ENCODE measurements at regions not wholly inside any gene's neighbourhood (a gene's known extent, or its start where the extent isn't known, plus 50 kb on each side); places are given as distances from the start of the nearest gene placed in this dataset.
A peak's percentile ranks its signal among the peaks of the same experiment; 100 is the strongest.
"Not testable (repeated sequence)": the region's sequence is repeated elsewhere in the genome, so short reads cannot be mapped to it uniquely, and the experiment has no call there.

DNA sequence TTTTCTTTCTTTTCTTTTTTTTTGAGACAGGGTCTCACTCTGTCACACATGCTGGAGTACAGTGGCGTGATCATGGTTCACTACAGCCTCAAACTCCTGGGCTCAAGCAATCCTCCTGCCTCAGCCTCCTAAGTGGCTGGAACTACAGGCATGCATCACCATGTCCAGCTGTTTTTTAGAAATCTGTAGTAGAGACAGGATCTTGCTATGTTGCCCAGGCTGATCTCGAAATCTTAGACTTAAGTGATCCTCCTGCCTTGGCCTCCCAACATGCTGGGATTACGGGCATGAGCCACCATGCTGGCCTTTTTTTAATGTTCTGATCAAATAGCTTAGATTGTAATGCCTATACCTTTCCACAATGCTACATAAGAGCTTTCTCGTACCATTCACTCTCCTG, 107.0 kb upstream of the KCTD7 start:
- DNase-seq (peak in 1 of 3 donors; percentile 1), ATAC-seq (no peak)
- H3K4me1 ChIP-seq (ENCODE audit: control insufficient read depth, insufficient read depth, low read length), result no peaks in the 10 kb centered on the region
- no peaks in the 10 kb centered on the region for H3K9me3 ChIP-seq (ENCODE audit: control insufficient read depth, low read length)
- WGBS, result 90% methylated on average over 4 of the region's 4 CpGs
- H3K27me3 ChIP-seq (ENCODE audit: control insufficient read depth, insufficient read depth), result no peaks in the 10 kb centered on the region
- intact Hi-C loops (cut with DNase I), result no loop called here
- no peak overlapping the region for H3K4me3 ChIP-seq (ENCODE audit: low read length)
- no peak overlapping the region for H3K27ac ChIP-seq (ENCODE audit: low read length)

DNA sequence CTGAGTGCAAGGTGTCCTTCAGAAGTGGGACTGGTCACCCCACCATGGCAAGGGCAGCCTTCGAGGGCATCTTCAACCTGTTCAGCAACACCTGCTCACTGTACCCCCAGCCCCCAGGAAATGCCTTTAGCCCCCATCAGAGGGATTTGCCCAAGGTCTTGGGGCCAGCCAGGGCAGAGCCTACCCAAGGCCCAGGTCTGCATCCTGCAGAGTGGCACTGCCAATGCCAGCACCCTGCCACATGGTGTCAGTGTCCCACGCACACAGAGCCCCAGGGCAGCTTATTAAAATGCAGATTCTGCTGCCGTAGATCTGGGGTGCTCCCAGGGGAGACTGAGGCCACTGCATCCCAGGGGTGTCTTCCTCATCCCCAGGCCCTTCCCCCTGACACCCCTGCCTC, 106.2 kb upstream of the KCTD7 start:
- intact Hi-C loops (cut with DNase I), result no loop called here
- peak in 1 of 3 donors; percentile 46 for DNase-seq
- WGBS, result 51% methylated on average over 3 of the region's 3 CpGs
- no peak overlapping the region for H3K27ac ChIP-seq (ENCODE audit: low read length)
- no peaks in the 10 kb centered on the region for H3K4me1 ChIP-seq (ENCODE audit: control insufficient read depth, insufficient read depth, low read length)
- H3K9me3 ChIP-seq (ENCODE audit: control insufficient read depth, low read length), result no peaks in the 10 kb centered on the region
- H3K27me3 ChIP-seq (ENCODE audit: control insufficient read depth, insufficient read depth), result no peaks in the 10 kb centered on the region
- no peak overlapping the region for H3K4me3 ChIP-seq (ENCODE audit: low read length)
- ATAC-seq, result peak; percentile 30 to 40

DNA sequence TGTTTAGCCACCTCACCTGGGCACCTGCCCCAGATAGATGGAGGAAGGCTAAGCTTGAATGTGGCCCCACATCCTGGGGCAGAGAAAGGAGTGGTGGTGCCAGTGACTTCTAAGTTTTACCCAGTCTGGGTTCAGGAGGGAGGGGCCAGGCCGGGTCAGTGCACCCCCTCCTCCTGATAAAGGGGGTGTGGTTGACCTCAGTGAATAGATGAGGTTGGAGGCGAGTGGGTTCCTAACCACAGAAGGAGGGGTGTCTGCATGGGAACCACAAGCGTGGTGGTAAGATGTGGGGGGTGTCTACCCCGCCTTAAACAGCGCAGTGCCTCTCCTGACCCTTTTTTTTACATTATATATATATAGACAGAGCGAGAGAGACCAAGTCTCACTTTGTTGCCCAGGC, 105.3 kb upstream of the KCTD7 start:
- intact Hi-C loops (cut with DNase I), result no loop called here
- Histone ChIP-seq H3K4me1 (ENCODE audit: control insufficient read depth, insufficient read depth, low read length) (no peaks in the 10 kb centered on the region), H3K4me3 (ENCODE audit: low read length) (no peak overlapping the region), H3K27ac (ENCODE audit: low read length) (no peak overlapping the region), H3K9me3 (ENCODE audit: control insufficient read depth, low read length) (no peaks in the 10 kb centered on the region), H3K27me3 (ENCODE audit: control insufficient read depth, insufficient read depth) (no peaks in the 10 kb centered on the region)
- DNase-seq, result peak in 1 of 3 donors; percentile 36
- 74% methylated on average over 6 of the region's 6 CpGs for WGBS
- no peak for ATAC-seq

DNA sequence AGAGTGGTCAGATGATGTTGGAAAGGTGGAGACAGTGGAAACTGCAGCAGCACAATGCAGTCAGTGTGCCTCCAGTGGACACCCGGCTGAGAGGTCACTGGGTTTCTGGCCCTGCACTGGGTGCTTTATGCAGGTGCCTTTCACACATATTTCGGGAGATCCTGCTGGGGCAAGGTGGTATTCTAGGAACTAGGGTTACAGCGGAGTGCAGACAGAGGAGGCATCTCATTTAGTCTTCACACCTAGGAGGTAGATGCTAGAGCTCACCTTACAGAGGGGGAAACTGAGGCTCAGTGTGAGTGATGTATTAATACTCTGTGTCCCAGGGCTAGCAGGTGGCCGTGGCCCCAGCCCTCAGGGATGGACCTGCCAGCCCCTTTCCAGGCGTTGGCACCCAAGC, 103.9 kb upstream of the KCTD7 start:
- Histone ChIP-seq H3K4me1 (ENCODE audit: control insufficient read depth, insufficient read depth, low read length) (no peaks in the 10 kb centered on the region), H3K27me3 (ENCODE audit: control insufficient read depth, insufficient read depth) (no peaks in the 10 kb centered on the region), H3K4me3 (ENCODE audit: low read length) (no peak overlapping the region), H3K27ac (ENCODE audit: low read length) (no peak overlapping the region), H3K9me3 (ENCODE audit: control insufficient read depth, low read length) (no peaks in the 10 kb centered on the region)
- intact Hi-C loops (cut with DNase I), result no loop called here
- no peak for DNase-seq
- 85% methylated on average over 5 of the region's 5 CpGs for WGBS
- ATAC-seq, result no peak

DNA sequence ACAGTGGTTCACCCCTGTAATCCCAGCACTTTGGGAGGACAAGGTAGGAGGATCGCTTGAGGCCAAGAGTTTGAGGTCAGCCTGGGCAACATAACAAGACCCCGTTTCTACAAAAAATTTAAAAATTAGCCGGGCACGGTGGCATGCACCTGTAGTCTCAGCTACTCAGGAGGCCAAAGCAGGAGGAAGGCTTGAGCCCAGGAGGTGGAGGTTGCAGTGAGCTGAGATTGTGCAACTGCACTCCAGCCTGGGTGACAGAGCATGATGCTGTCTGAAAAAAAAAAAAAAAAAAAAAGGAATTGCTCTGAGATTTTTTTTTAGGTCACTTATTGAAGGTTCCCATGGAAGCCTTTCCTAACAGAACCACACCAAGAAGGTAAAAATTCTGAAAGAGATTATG, 101.9 kb upstream of the KCTD7 start:
- H3K4me3 ChIP-seq (ENCODE audit: low read length); DNase-seq; H3K27ac ChIP-seq (ENCODE audit: low read length); intact Hi-C loops (cut with DNase I); H3K27me3 ChIP-seq (ENCODE audit: control insufficient read depth, insufficient read depth); H3K4me1 ChIP-seq (ENCODE audit: control insufficient read depth, insufficient read depth, low read length); ATAC-seq; H3K9me3 ChIP-seq (ENCODE audit: control insufficient read depth, low read length): not testable (repeated sequence)
- 99% methylated on average over 4 of the region's 4 CpGs for WGBS

DNA sequence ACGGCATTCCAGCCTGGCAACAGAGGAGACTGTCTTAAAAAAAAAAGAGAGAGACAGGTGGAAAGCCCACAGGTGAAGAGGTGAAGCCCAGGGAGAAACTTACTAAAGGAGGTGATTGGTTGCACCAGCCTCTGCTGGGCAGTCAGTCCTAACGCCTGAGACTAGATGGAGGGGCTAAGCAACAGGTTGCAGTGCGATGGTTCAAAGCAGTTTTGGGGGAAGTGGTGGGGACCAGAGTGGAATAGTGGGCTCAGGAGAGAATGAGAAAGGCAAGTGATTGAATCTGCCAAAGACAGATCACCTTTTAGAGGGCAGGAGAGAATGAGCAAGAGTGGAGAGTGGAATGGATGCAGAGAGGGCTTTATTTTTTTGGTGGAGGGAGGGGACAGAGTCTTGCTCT, 100.0 kb upstream of the KCTD7 start:
- Histone ChIP-seq H3K27ac (ENCODE audit: low read length) (no peak overlapping the region), H3K4me3 (ENCODE audit: low read length) (no peak overlapping the region), H3K27me3 (ENCODE audit: control insufficient read depth, insufficient read depth) (no peaks in the 10 kb centered on the region), H3K4me1 (ENCODE audit: control insufficient read depth, insufficient read depth, low read length) (no peaks in the 10 kb centered on the region), H3K9me3 (ENCODE audit: control insufficient read depth, low read length) (no peaks in the 10 kb centered on the region)
- intact Hi-C loops (cut with DNase I), result no loop called here
- DNase-seq, result no peak
- 98% methylated on average over 3 of the region's 3 CpGs for WGBS
- ATAC-seq, result no peak

DNA sequence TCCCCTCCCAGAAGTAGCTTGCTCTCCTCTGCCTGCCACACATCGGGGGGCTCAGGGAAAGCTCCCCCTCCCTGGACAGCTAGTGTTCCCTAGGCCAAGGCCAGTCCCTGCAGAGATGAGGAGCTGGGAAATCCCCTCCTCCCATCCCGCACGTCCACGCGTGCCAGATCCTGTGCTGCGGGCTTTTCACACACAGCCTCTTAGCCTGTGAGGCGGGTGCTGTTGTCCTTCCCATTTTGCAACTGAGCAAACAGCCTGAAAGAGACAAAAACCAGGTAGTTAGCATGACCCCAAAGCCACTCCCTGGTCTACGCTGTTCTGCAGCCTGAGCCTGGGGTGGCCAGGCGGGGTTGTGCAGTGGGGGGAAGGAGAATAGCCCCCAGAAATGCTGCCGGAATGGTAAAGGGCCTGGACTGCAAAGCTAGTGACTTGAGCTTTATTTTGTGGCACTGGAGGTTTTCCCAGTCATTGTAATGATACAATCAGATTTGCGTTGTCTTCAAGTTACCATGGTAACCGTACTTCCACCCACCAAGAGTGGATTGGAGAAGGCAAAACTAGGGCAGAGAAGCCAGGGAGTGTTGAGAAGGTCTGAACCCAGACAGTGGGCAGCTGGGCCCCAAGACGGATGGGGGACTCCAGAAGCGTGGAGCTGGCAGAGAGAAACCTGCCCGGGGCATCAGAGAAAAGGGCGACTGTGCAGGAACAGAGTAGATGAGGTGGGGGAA, 98.6 kb upstream of the KCTD7 start:
- H3K4me3 ChIP-seq (ENCODE audit: low read length), result no peak overlapping the region
- H3K27me3 ChIP-seq (ENCODE audit: control insufficient read depth, insufficient read depth), result no peaks in the 10 kb centered on the region
- 81% methylated on average over 16 of the region's 16 CpGs for WGBS
- no peaks in the 10 kb centered on the region for H3K9me3 ChIP-seq (ENCODE audit: control insufficient read depth, low read length)
- H3K27ac ChIP-seq (ENCODE audit: low read length), result no peak overlapping the region
- H3K4me1 ChIP-seq (ENCODE audit: control insufficient read depth, insufficient read depth, low read length), result no peaks in the 10 kb centered on the region
- intact Hi-C loops (cut with DNase I), result no loop called here
- ATAC-seq (no peak), DNase-seq (peak in 1 of 3 donors; percentile 29)

DNA sequence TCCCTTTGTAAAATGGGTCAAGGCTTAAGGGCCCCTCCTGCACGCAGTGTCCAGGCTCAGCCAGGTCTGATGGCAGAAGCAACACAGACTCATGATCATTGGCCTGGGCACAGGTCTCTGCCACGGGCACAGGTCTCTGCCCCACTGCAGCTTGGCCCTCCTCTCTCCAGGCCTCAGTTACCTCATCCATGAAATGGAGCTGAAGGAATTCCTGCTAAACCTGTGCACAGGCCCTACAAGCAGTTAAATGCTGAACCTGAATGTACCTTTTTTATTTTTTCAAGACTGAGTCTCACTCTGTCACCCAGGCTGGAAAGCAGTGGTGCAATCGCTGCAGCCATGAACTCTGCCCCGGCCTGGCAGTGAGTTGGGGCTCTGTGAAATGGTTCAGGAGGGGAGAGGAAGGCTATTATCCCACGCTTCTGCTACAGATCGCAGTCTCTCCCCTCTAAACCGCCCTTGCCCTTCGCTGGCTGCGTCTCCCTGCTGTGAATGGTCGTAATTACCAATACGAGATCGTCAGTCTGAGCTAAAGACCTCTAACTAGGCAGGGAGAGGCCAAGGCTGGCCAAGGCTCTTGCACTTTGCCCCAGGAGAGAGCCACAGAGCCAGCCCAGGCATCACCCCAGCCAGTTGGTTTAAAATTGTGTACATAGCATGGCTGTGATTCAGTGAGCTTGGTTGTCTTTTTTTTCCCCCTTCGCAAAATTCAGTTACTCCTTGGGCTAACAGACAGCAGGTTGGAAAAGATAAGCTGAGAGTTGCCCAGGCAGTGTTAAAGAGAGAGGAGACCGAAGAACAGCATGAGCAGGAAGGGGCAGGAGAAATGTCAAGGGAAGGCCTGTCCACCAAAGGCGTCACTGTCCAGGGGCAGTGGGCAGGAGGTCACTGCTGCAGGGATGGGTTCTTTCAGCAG, 93.0 kb upstream of the KCTD7 start:
- H3K27me3 ChIP-seq (ENCODE audit: control insufficient read depth, insufficient read depth), result no peaks in the 10 kb centered on the region
- no peak for DNase-seq
- peaks cover 3% of the 10 kb centered on the region for H3K4me1 ChIP-seq (ENCODE audit: control insufficient read depth, insufficient read depth, low read length)
- ATAC-seq, result no peak
- WGBS, result 89% methylated on average over 15 of the region's 15 CpGs
- intact Hi-C loops (cut with DNase I), result no loop called here
- no peaks in the 10 kb centered on the region for H3K9me3 ChIP-seq (ENCODE audit: control insufficient read depth, low read length)
- H3K4me3 ChIP-seq (ENCODE audit: low read length), result no peak overlapping the region
- H3K27ac ChIP-seq (ENCODE audit: low read length), result no peak overlapping the region

DNA sequence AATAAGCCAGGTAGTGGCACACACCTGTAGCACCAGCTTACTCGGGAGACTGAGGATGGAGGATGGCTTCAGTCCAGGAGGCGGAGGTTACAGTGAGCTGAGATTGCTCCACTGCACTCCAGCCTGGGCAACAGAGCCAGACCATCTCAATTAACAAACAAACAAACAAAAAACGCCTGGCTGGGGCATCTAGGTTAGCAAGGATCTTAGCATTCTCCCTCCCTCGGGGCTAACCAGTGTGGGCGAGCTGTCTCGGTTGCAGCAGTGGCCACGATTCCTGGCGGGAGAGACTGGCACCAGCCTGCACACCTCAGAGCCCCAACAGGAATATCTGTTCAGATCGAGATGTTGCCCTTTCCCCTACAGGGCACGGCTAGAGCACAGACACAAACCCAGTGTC, 91.3 kb upstream of the KCTD7 start:
- H3K27me3 ChIP-seq (ENCODE audit: control insufficient read depth, insufficient read depth), result no peaks in the 10 kb centered on the region
- DNase-seq (no peak), ATAC-seq (no peak)
- no peak overlapping the region for H3K4me3 ChIP-seq (ENCODE audit: low read length)
- intact Hi-C loops (cut with DNase I), result no loop called here
- peaks cover 3% of the 10 kb centered on the region for H3K4me1 ChIP-seq (ENCODE audit: control insufficient read depth, insufficient read depth, low read length)
- 85% methylated on average over 10 of the region's 10 CpGs for WGBS
- no peaks in the 10 kb centered on the region for H3K9me3 ChIP-seq (ENCODE audit: control insufficient read depth, low read length)
- no peak overlapping the region for H3K27ac ChIP-seq (ENCODE audit: low read length)

DNA sequence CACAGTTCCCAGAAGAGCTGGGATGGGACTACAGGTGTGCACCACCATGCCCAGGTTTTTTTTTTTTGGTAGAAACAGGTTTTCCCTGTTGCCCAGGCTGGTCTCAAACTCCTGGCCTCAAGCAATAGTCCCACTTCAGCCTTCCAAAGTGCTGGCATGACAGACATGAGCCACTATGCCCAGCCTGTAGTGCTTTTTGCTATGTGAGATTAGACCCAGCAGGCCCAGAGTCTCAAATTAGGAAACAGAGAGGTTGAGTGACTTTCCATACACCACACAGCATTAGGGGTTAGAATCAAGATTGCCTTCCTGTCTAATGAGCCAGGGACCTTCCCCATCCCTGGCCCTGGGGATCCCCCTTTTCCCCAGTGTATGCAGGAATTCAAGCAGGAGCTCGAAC, 90.8 kb upstream of the KCTD7 start:
- 69% methylated on average over 1 of the region's 1 CpG for WGBS
- no peak for ATAC-seq

DNA sequence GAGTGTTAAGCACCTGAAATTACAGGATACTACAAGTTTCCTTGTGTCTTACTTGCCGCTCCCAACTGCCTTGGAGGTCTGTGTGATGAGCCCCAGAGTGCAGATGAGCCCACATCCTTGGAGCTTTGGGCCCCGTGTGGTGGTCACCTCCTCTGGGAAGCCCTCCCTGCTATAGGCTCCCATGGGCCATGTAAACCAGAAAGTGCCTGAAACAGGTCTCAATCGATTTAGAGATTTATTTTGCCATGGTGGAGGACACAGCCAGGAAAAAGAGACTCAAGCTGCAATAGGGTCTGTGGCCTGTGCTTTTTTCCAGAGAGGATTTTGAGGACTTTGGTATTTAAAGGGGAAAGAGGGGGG, 89.4 kb upstream of the KCTD7 start:
- ATAC-seq (no peak), DNase-seq (peak in 1 of 3 donors; percentile 11)
- H3K9me3 ChIP-seq (ENCODE audit: control insufficient read depth, low read length), result no peaks in the 10 kb centered on the region
- H3K27me3 ChIP-seq (ENCODE audit: control insufficient read depth, insufficient read depth), result no peaks in the 10 kb centered on the region
- peaks cover 3% of the 10 kb centered on the region for H3K4me1 ChIP-seq (ENCODE audit: control insufficient read depth, insufficient read depth, low read length)
- 89% methylated on average over 3 of the region's 3 CpGs for WGBS
- H3K27ac ChIP-seq (ENCODE audit: low read length), result no peak overlapping the region
- no peak overlapping the region for H3K4me3 ChIP-seq (ENCODE audit: low read length)
- intact Hi-C loops (cut with DNase I), result no loop called here

More for the DNA sequence above, 90.8 kb upstream of the KCTD7 start:
- Histone ChIP-seq H3K27ac (ENCODE audit: low read length) (no peak overlapping the region), H3K27me3 (ENCODE audit: control insufficient read depth, insufficient read depth) (no peaks in the 10 kb centered on the region), H3K4me1 (ENCODE audit: control insufficient read depth, insufficient read depth, low read length) (peaks cover 3% of the 10 kb centered on the region), H3K9me3 (ENCODE audit: control insufficient read depth, low read length) (no peaks in the 10 kb centered on the region), H3K4me3 (ENCODE audit: low read length) (no peak overlapping the region)
- intact Hi-C loops (cut with DNase I), result no loop called here
- DNase-seq, result peak in 1 of 3 donors; percentile 1

Measured in right cardiac atrium (tissue), 5 donors.